Small intestine (tissue), 7 donors: ENCODE measurements at regions not wholly inside any gene's neighbourhood (a gene's known extent, or its start where the extent isn't known, plus 50 kb on each side); places are given as distances from the start of the nearest gene placed in this dataset.
"Not testable (repeated sequence)": the region's sequence is repeated elsewhere in the genome, so short reads cannot be mapped to it uniquely, and the experiment has no call there.

ENCODE experiments used
- DNase-seq, 2 donors: peaks; one replicate each; pipeline versions ENCODE4 v3.0.0 to v3.0.0-alpha.2; 2013
- FAIRE-seq: peaks from 2 replicates; lab custom pipeline; 2012; peaks lifted over from hg19 to GRCh38; lab: Jason Lieb, UNC
- H3K27ac ChIP-seq, 3 donors: one replicate each; pipeline ENCODE4 v1.5.1; 2013; ENCODE audit warnings: low read length in 2 of 3, mild to moderate bottlenecking in 2 of 3, control low read depth in 1 of 3, inconsistent platforms in 1 of 3, low read depth in 1 of 3, moderate library complexity in 1 of 3
- H3K27me3 ChIP-seq, 3 donors: one replicate each; pipeline ENCODE4 v1.6.1; 2013; ENCODE audit warnings: low read length in 3 of 3, inconsistent platforms in 1 of 3; ENCODE audit not compliant: control insufficient read depth in 3 of 3, insufficient read depth in 3 of 3
- H3K36me3 ChIP-seq, 3 donors: one replicate each; pipeline ENCODE4 v1.6.1; 2013; ENCODE audit warnings: low read length in 3 of 3, inconsistent platforms in 1 of 3, low read depth in 1 of 3, mild to moderate bottlenecking in 1 of 3, moderate library complexity in 1 of 3; ENCODE audit not compliant: control insufficient read depth in 3 of 3, insufficient read depth in 2 of 3
- H3K4me1 ChIP-seq, 3 donors: one replicate each; pipeline ENCODE4 v1.6.1; 2013; ENCODE audit warnings: low read length in 2 of 3, inconsistent platforms in 1 of 3, low read depth in 1 of 3, mild to moderate bottlenecking in 1 of 3, moderate library complexity in 1 of 3; ENCODE audit not compliant: control insufficient read depth in 3 of 3, insufficient read depth in 2 of 3
- H3K4me3 ChIP-seq, 3 donors: one replicate each; pipeline ENCODE4 v1.5.1; 2013; ENCODE audit warnings: low read length in 3 of 3, control low read depth in 1 of 3, inconsistent platforms in 1 of 3, low read depth in 1 of 3, mild to moderate bottlenecking in 1 of 3, moderate library complexity in 1 of 3
- H3K9me3 ChIP-seq, 2 donors: one replicate each; pipeline ENCODE4 v1.6.1; 2013; ENCODE audit warnings: low read depth in 1 of 2, low read length in 1 of 2; ENCODE audit not compliant: control insufficient read depth in 2 of 2, insufficient read depth in 1 of 2
- whole genome bisulfite sequencing, 3 donors: extraction: QIAGEN DNeasy Blood & Tissue Kit; methylation state at CpG; one replicate each; pipeline ENCODE4 v1.1.7; 2013; 5-methylcytosine and 5-hydroxymethylcytosine counted together
- donor health status: healthy with polysubstance abuse.
- donor health status: control.
- donor health status: control.
- donor health status: Bipolar disorder and iron deficiency.
- donor health status: healthy.

- H3K9me3 ChIP-seq = no peaks in the 10 kb centered on the region
- H3K4me1 ChIP-seq = peaks cover 0 to 13% (median 3%) of the 10 kb centered on the region in 3 donors
- DNase-seq = no peak
- H3K36me3 ChIP-seq = no peaks in the 10 kb centered on the region
- no peak overlapping the region for H3K27ac ChIP-seq
- H3K27me3 ChIP-seq = no peaks in the 10 kb centered on the region
- no peak overlapping the region for H3K4me3 ChIP-seq
- FAIRE-seq = no peak
- 73 to 99% (median 82%) methylated on average over 3 of the region's 3 CpGs for WGBS, 3 donors
Measured at GRCh38 chr18:10143596-10143995, 229.8 kb downstream of the VAPA start.

- WGBS, 3 donors = 78 to 85% (median 82%) methylated on average over 4 of the region's 4 CpGs
- H3K27me3 ChIP-seq = no peaks in the 10 kb centered on the region
- no peaks in the 10 kb centered on the region for H3K9me3 ChIP-seq
- no peak overlapping the region for H3K27ac ChIP-seq
- no peak overlapping the region for H3K4me3 ChIP-seq
- H3K4me1 ChIP-seq = peaks cover 0 to 11% (median 3%) of the 10 kb centered on the region in 3 donors
- FAIRE-seq (no peak), DNase-seq (no peak)
- no peaks in the 10 kb centered on the region for H3K36me3 ChIP-seq
Measured at GRCh38 chr18:10145546-10145945, 231.7 kb downstream of the VAPA start.

- WGBS, 3 donors = 79 to 91% (median 80%) methylated on average over 6 of the region's 6 CpGs
- Histone ChIP-seq H3K27ac (no peak overlapping the region), H3K4me3 (no peak overlapping the region), H3K36me3 (no peaks in the 10 kb centered on the region), H3K27me3 (no peaks in the 10 kb centered on the region), H3K4me1 (no peaks in the 10 kb centered on the region), H3K9me3 (no peaks in the 10 kb centered on the region)
- FAIRE-seq (no peak), DNase-seq (no peak)
Measured at GRCh38 chr18:10147226-10147625, 233.4 kb downstream of the VAPA start.

GRCh38 chr18:10147752-10148151 lies 233.9 kb downstream of the VAPA start:
- WGBS, 3 donors = 89 to 90% (median 90%) methylated on average over 7 of the region's 7 CpGs
- FAIRE-seq (no peak), DNase-seq (no peak)
- no peaks in the 10 kb centered on the region for H3K27me3 ChIP-seq
- H3K9me3 ChIP-seq = no peaks in the 10 kb centered on the region
- H3K4me1 ChIP-seq = no peaks in the 10 kb centered on the region
- H3K4me3 ChIP-seq = no peak overlapping the region
- no peaks in the 10 kb centered on the region for H3K36me3 ChIP-seq
- no peak overlapping the region for H3K27ac ChIP-seq

DNA sequence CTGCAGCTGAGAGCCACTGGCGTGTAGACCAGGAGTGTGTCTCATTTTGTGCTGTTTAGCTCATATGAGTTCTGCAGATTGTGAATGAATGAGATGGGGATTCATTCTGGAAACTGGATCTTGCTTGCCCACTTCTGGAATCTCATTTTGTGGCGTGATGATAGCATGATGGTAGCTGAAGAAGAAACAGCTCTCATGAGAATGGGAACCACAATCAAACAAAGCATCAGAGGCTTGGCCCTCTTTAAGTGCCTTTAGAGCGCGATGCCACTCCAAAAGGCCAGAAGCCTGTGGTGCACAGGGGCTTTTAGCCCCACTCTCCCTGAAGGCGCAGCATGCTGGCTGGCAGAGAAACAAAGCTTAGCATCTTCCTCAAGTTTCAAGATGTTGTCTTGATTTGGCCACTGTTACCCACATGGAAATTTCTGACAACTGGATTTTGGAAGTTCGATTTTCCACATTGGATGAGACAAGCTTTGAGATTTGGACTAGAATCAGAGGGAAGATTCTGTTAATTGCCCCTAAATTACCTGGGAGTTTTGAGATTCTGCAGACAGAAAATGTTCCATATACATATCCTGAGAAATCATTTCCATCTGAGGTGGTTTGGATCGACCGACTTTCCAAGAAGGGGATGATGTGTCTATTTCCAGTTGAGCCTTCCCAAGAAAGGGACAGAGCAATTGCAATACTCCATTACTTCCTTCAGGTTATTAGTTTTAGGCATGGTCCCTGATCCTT lies 234.5 kb downstream of the VAPA start:
- H3K4me1 ChIP-seq = no peaks in the 10 kb centered on the region
- FAIRE-seq = no peak
- no peaks in the 10 kb centered on the region for H3K27me3 ChIP-seq
- H3K9me3 ChIP-seq = no peaks in the 10 kb centered on the region
- no peaks in the 10 kb centered on the region for H3K36me3 ChIP-seq
- DNase-seq = no peak
- H3K4me3 ChIP-seq = no peak overlapping the region
- 91 to 94% (median 93%) methylated on average over 8 of the region's 8 CpGs for WGBS, 3 donors
- H3K27ac ChIP-seq = no peak overlapping the region

GRCh38 chr18:10149768-10150556 lies 236.1 kb downstream of the VAPA start:
- WGBS, 3 donors = 88 to 95% (median 89%) methylated on average over 9 of the region's 9 CpGs
- H3K27me3 ChIP-seq = no peaks in the 10 kb centered on the region
- H3K4me1 ChIP-seq = no peaks in the 10 kb centered on the region
- no peak overlapping the region for H3K27ac ChIP-seq
- H3K36me3 ChIP-seq = no peaks in the 10 kb centered on the region
- DNase-seq (no peak), FAIRE-seq (no peak)
- no peaks in the 10 kb centered on the region for H3K9me3 ChIP-seq
- no peak overlapping the region for H3K4me3 ChIP-seq

GRCh38 chr18:10150576-10150975 lies 236.8 kb downstream of the VAPA start:
- WGBS, 3 donors = 78 to 84% (median 79%) methylated on average over 16 to 17 of the region's 17 CpGs
- H3K36me3 ChIP-seq = not testable (repeated sequence)

DNA sequence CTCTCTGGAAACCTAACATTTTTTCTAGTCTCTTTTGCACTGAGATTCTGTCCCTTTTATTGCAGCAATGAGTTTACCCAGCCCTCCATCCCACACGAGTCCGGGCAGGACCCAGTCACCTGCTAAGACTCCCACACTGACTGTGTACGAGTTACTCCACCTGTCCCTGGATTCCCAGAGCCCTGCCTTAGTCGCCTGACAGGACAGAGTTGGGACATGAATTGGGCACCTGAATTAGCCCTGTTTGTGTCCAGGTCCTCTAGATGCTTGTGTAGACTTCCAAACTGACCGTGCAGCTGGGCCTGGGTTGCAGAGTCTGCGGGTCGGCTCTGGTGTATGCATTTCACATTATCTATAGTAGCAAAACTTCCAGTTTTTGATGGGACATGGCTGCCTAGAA lies 238.7 kb downstream of the VAPA start:
- 80 to 91% (median 85%) methylated on average over 7 of the region's 7 CpGs for WGBS, 3 donors
- Histone ChIP-seq H3K9me3 (no peaks in the 10 kb centered on the region), H3K4me1 (no peaks in the 10 kb centered on the region), H3K27ac (no peak overlapping the region), H3K4me3 (no peak overlapping the region), H3K36me3 (no peaks in the 10 kb centered on the region), H3K27me3 (no peaks in the 10 kb centered on the region)
- no peak for FAIRE-seq
- no peak for DNase-seq

More at GRCh38 chr18:10150576-10150975, 236.8 kb downstream of the VAPA start:
- not testable (repeated sequence) for H3K9me3 ChIP-seq, H3K27me3 ChIP-seq, FAIRE-seq, H3K27ac ChIP-seq, H3K4me1 ChIP-seq, DNase-seq, H3K4me3 ChIP-seq
